Endothelial cell of umbilical vein (primary cell): ENCODE measurements at regions not wholly inside any gene's neighbourhood (a gene's known extent, or its start where the extent isn't known, plus 50 kb on each side); places are given as distances from the start of the nearest gene placed in this dataset.

Experiments
- BruUV-seq: library from RNA; stranded (reverse); fragments of 400-500 nt; replicated peaks from 2 replicates; lab custom pipeline; 2021; lab: Mats Ljungman, UMichigan
- CTCF ChIA-PET: fragments of 300-600, 350-600 bp; sonication (Branson Sonifier 250); formaldehyde crosslinking; loops from one replicate; lab custom pipeline; 2021; ENCODE audit warnings: antibody characterized with exemption, inconsistent platforms; lab: Charles Lee
- POLR2A ChIA-PET: fragments of 300-600, 350-600 bp; sonication (Branson Sonifier 250); formaldehyde crosslinking; loops from one replicate; lab custom pipeline; 2021; ENCODE audit warnings: antibody characterized with exemption, inconsistent platforms; lab: Charles Lee
- DNase-seq: peaks from one replicate; pipeline ENCODE4 v3.0.0-alpha.2; 2011; ENCODE audit warnings: low read depth, low spot score
- FAIRE-seq: peaks from 2 replicates; lab custom pipeline; 2011; peaks lifted over from hg19 to GRCh38; lab: Jason Lieb, UNC
- H2AFZ ChIP-seq: 2 replicates; pipeline ENCODE4 v1.6.0; 2012; ENCODE audit warnings: low read depth, low read length, control low read depth, inconsistent platforms
- H3K27ac ChIP-seq: 2 replicates; pipeline ENCODE4 v1.5.1; 2011; ENCODE audit warnings: low read depth, mild to moderate bottlenecking, control low read depth, low read length, moderate library complexity; ENCODE audit not compliant: insufficient read depth
- H3K27me3 ChIP-seq, 2 experiments: 2 replicates each; pipeline versions ENCODE4 v1.6.0 to v1.6.1; 2011; ENCODE audit warnings: low read length in 2 of 2, mixed read lengths in 1 of 2; ENCODE audit not compliant: control insufficient read depth in 2 of 2, insufficient read depth in 2 of 2
- H3K36me3 ChIP-seq, 2 experiments: 2 replicates in 1 of 2; 3 replicates in 1 of 2; pipeline ENCODE4 v1.5.1; 2011; ENCODE audit warnings: low read length in 2 of 2, mild to moderate bottlenecking in 1 of 2, moderate library complexity in 1 of 2; ENCODE audit not compliant: control insufficient read depth in 2 of 2, insufficient read depth in 2 of 2; ENCODE audit errors: extremely low read depth in 1 of 2
- H3K4me1 ChIP-seq: 3 replicates; pipeline ENCODE4 v1.5.1; 2011; ENCODE audit warnings: mild to moderate bottlenecking, low read length; ENCODE audit not compliant: control insufficient read depth, insufficient read depth; ENCODE audit errors: extremely low read depth
- H3K4me2 ChIP-seq: 2 replicates; pipeline ENCODE4 v1.6.1; 2011; ENCODE audit warnings: low read length, control low read depth, mixed read lengths; ENCODE audit not compliant: insufficient read depth
- H3K4me3 ChIP-seq, 3 experiments: fragments of 200-600 bp in 1 of 3; sonication (generic), shearing (Covaris generic) in 1 of 3; replicated peaks in 1 of 3; 2 replicates each; pipeline ENCODE4 v1.5.1; 2011 to 2016; ENCODE audit warnings: control low read depth in 3 of 3, low read length in 3 of 3, mild to moderate bottlenecking in 2 of 3, inconsistent platforms in 1 of 3, low read depth in 1 of 3, moderate library complexity in 1 of 3; ENCODE audit not compliant: insufficient read depth in 1 of 3
- H3K79me2 ChIP-seq: 2 replicates; pipeline ENCODE4 v1.6.0; 2012; ENCODE audit warnings: low read length, inconsistent platforms; ENCODE audit not compliant: control insufficient read depth, insufficient read depth
- H3K9ac ChIP-seq: replicated peaks from 2 replicates; pipeline ENCODE3; 2011; ENCODE audit warnings: low read length, control low read depth; ENCODE audit not compliant: insufficient read depth; ENCODE audit errors: extremely low read depth
- H3K9me1 ChIP-seq: replicated peaks from 3 replicates; pipeline ENCODE4 v1.6.0; 2011; ENCODE audit warnings: mild to moderate bottlenecking, low read length; ENCODE audit not compliant: control insufficient read depth, insufficient read depth; ENCODE audit errors: extremely low read depth
- H3K9me3 ChIP-seq: replicated peaks from 2 replicates; pipeline ENCODE4 v1.5.1; 2012; ENCODE audit warnings: low read length, inconsistent platforms; ENCODE audit not compliant: control insufficient read depth, insufficient read depth
- H4K20me1 ChIP-seq: replicated peaks from 2 replicates; pipeline ENCODE3; 2011; ENCODE audit warnings: mild to moderate bottlenecking, low read length; ENCODE audit not compliant: control insufficient read depth, insufficient read depth; ENCODE audit errors: extremely low read depth
- EZH2 ChIP-seq: IDR thresholded peaks from 2 replicates; pipeline ENCODE4 v1.6.1; 2012; ENCODE audit warnings: borderline replicate concordance, low read depth, mild to moderate bottlenecking, moderate library complexity, low read length, inconsistent platforms; ENCODE audit not compliant: severe bottlenecking
- FOS ChIP-seq: IDR thresholded peaks from 2 replicates; pipeline ENCODE4 v1.6.1; 2011; ENCODE audit warnings: mild to moderate bottlenecking, low read length, moderate library complexity, borderline replicate concordance; ENCODE audit not compliant: insufficient read depth
- GATA2 ChIP-seq: IDR thresholded peaks from 2 replicates; pipeline ENCODE4 v1.7.0; 2011; ENCODE audit warnings: low read depth, mild to moderate bottlenecking, moderate library complexity, mixed read lengths, low read length; ENCODE audit not compliant: insufficient read length, insufficient read depth
- JUN ChIP-seq: IDR thresholded peaks from 2 replicates; pipeline ENCODE4 v1.6.1; 2011; ENCODE audit warnings: borderline replicate concordance, low read depth; ENCODE audit not compliant: insufficient read length, insufficient read depth
- MYC ChIP-seq: IDR thresholded peaks from one replicate; pipeline ENCODE4 v1.6.1; 2011; ENCODE audit warnings: mild to moderate bottlenecking, low read depth, low read length
- POLR2A ChIP-seq: IDR thresholded peaks from 2 replicates; pipeline ENCODE4 v1.6.1; 2012; ENCODE audit warnings: low read depth, mild to moderate bottlenecking, control low read depth, low read length
- POLR2AphosphoS5 ChIP-seq: IDR thresholded peaks from 2 replicates; pipeline ENCODE4 v1.6.1; 2012; ENCODE audit warnings: low read depth, mild to moderate bottlenecking, control low read depth, low read length, moderate library complexity; ENCODE audit not compliant: insufficient read depth
- dilution Hi-C: fragments of 300-500 bp; cut with MboI; formaldehyde crosslinking; loops from one replicate; pipeline ENCODE4 v1.15.0; 2019; ENCODE audit warnings: low sequenced_read_pairs; ENCODE audit not compliant: extremely low pct_ligation_motif_present
- intact Hi-C: fragments of 100-400 bp; cut with micrococcal nuclease; formaldehyde crosslinking; loops from one replicate; pipeline ENCODE4 v1.10.0; 2022
- TF ChIP-seq, protein P1 (sequence below): IDR thresholded peaks from 2 replicates; pipeline ENCODE4 v1.6.1; 2011; ENCODE audit not compliant: insufficient read depth, insufficient read length
- TF ChIP-seq, protein P2 (sequence below), 2 donors: IDR thresholded peaks; 1 replicate in 1 of 2; 2 replicates in 1 of 2; pipeline ENCODE4 v1.5.1; 2011; ENCODE audit warnings: low read length in 2 of 2, mild to moderate bottlenecking in 2 of 2, moderate library complexity in 2 of 2, control low read depth in 1 of 2, inconsistent platforms in 1 of 2, low read depth in 1 of 2; ENCODE audit not compliant: insufficient read depth in 1 of 2; ENCODE audit errors: extremely low read depth in 1 of 2

DNA sequence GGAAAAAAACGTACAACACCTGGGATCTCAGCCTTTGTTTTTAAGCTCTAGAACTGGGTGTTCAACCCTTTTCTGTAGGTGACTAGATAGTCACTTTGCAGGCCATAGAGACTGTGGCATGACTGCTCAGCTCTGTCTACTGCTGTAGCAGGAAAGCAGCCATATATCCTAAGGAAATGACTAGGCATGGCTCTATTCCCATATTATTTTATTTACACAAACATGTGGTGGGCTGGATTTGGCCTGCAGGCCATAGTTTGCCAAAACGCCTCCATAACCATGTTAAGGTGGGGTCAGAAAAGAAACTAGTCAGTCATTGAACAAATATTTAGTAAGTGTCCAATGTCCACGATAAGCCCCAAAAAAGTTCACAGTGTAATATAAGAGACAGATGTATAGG, 452.5 kb downstream of the MCTP2 start:
- Histone ChIP-seq H3K9ac (peak overlapping the region; percentile 12), H3K4me2 (peak overlapping the region; percentile 52), H3K9me1 (no peaks in the 10 kb centered on the region), H3K36me3 (no peaks in the 10 kb centered on the region), H3K79me2 (no peaks in the 10 kb centered on the region), H3K9me3 (no peaks in the 10 kb centered on the region), H3K4me3 (no peak overlapping the region), H4K20me1 (no peaks in the 10 kb centered on the region), H2AFZ (peak overlapping the region; percentile 57), H3K27me3 (no peaks in the 10 kb centered on the region), H3K27ac (peak overlapping the region; percentile 76), H3K4me1 (peaks cover 29% of the 10 kb centered on the region)
- DNase-seq: peak; percentile 74
- CTCF ChIA-PET: interaction anchor here (1.0 to 1.5 kb wide), 6 partner anchors 9 to 288 kb away, joined by 3 to 8 read pairs (median 3); no protein-coding TSS in a partner anchor
- BruUV-seq: no TSS peak
- dilution Hi-C loops (no loop called here), intact Hi-C loops (loop anchor here (1.0 kb wide), 1 partner anchor 17 kb away; no protein-coding TSS in a partner anchor)
- FAIRE-seq: peak; percentile 84
- POLR2A ChIA-PET: no interaction called here
- peak; percentile 76 for TF ChIP-seq POLR2AphosphoS5
- TF ChIP-seq GATA2: peak; percentile 51
- no peak for TF ChIP-seq EZH2
- TF ChIP-seq, protein P1, sequence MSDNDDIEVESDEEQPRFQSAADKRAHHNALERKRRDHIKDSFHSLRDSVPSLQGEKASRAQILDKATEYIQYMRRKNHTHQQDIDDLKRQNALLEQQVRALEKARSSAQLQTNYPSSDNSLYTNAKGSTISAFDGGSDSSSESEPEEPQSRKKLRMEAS: no peak
- TF ChIP-seq, protein P2, sequence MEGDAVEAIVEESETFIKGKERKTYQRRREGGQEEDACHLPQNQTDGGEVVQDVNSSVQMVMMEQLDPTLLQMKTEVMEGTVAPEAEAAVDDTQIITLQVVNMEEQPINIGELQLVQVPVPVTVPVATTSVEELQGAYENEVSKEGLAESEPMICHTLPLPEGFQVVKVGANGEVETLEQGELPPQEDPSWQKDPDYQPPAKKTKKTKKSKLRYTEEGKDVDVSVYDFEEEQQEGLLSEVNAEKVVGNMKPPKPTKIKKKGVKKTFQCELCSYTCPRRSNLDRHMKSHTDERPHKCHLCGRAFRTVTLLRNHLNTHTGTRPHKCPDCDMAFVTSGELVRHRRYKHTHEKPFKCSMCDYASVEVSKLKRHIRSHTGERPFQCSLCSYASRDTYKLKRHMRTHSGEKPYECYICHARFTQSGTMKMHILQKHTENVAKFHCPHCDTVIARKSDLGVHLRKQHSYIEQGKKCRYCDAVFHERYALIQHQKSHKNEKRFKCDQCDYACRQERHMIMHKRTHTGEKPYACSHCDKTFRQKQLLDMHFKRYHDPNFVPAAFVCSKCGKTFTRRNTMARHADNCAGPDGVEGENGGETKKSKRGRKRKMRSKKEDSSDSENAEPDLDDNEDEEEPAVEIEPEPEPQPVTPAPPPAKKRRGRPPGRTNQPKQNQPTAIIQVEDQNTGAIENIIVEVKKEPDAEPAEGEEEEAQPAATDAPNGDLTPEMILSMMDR (IDR thresholded peaks at IDR 0.05; ENCODE audit: extremely low read depth in 1 of 2, insufficient read depth in 1 of 2, low read depth in 1 of 2, low read length in 2 of 2): no peak
- peak; percentile 46 for TF ChIP-seq POLR2A
- TF ChIP-seq JUN: peak; percentile 45
- peak; percentile 81 for TF ChIP-seq FOS
- TF ChIP-seq MYC: no peak
